Panc1 (cell line): ENCODE measurements at regions not wholly inside any gene's neighbourhood (a gene's known extent, or its start where the extent isn't known, plus 50 kb on each side); places are given as distances from the start of the nearest gene placed in this dataset.

Experiments used
- CTCF ChIP-seq: fragments of 450-650 bp; IDR thresholded peaks from 2 replicates; pipeline ENCODE4 v1.5.1; 2017; ENCODE audit warnings: mild to moderate bottlenecking
- POLR2AphosphoS5 ChIP-seq: IDR thresholded peaks from 2 replicates; pipeline ENCODE4 v1.6.1; 2012; ENCODE audit warnings: mild to moderate bottlenecking, low read depth, low read length, moderate library complexity
- REST ChIP-seq, 2 experiments: IDR thresholded peaks; 2 replicates each; pipeline ENCODE4 v1.6.1; 2011 to 2012; ENCODE audit warnings: low read depth in 2 of 2, control low read depth in 1 of 2, low read length in 1 of 2, mild to moderate bottlenecking in 1 of 2, moderate library complexity in 1 of 2; ENCODE audit not compliant: insufficient read depth in 1 of 2
- TCF7L2 ChIP-seq: IDR thresholded peaks from 2 replicates; pipeline ENCODE4 v1.6.1; 2011; ENCODE audit warnings: mild to moderate bottlenecking, low read depth, low read length, inconsistent platforms

GRCh38 chr12:59944177-59944576, 348.3 kb downstream of the SLC16A7 start:
- TF ChIP-seq CTCF: no peak
- TF ChIP-seq REST (IDR thresholded peaks at IDR 0.05; ENCODE audit: insufficient read depth in 1 of 2, low read depth in 2 of 2, low read length in 1 of 2): no peak
- TF ChIP-seq POLR2AphosphoS5: no peak
- TF ChIP-seq TCF7L2: no peak
